ENCODE measurements at regions not wholly inside any gene's neighbourhood (a gene's known extent, or its start where the extent isn't known, plus 50 kb on each side); places are given as distances from the start of the nearest gene placed in this dataset.

DNA sequence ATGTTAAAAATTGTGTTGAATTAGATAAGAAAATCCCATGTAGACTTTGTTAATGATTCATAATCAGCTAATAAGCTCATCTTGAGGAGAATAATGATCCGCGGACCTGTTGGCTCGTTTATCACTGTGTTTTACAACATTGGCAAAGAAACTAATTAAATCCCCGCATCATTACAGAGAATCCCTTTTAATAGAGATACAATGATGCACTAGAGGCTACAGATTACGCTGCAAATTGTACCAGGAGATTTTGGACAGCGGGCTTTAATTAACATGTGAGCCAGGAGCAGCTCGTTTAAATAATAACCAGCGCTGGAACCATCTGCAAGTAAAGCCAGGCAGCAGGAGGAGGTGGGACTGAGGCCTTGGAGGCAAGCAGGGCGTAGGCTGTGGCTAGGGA, 280.3 kb upstream of the POU3F1 start:
- TF ChIP-seq, protein P1, sequence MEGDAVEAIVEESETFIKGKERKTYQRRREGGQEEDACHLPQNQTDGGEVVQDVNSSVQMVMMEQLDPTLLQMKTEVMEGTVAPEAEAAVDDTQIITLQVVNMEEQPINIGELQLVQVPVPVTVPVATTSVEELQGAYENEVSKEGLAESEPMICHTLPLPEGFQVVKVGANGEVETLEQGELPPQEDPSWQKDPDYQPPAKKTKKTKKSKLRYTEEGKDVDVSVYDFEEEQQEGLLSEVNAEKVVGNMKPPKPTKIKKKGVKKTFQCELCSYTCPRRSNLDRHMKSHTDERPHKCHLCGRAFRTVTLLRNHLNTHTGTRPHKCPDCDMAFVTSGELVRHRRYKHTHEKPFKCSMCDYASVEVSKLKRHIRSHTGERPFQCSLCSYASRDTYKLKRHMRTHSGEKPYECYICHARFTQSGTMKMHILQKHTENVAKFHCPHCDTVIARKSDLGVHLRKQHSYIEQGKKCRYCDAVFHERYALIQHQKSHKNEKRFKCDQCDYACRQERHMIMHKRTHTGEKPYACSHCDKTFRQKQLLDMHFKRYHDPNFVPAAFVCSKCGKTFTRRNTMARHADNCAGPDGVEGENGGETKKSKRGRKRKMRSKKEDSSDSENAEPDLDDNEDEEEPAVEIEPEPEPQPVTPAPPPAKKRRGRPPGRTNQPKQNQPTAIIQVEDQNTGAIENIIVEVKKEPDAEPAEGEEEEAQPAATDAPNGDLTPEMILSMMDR (IDR thresholded peaks at IDR 0.05), result no peak
- H3K27ac Mint-ChIP-seq (ENCODE audit: unreplicated experiment), result no peak overlapping the region
- H3K4me3 Mint-ChIP-seq (ENCODE audit: unreplicated experiment), result no peak overlapping the region

DNA sequence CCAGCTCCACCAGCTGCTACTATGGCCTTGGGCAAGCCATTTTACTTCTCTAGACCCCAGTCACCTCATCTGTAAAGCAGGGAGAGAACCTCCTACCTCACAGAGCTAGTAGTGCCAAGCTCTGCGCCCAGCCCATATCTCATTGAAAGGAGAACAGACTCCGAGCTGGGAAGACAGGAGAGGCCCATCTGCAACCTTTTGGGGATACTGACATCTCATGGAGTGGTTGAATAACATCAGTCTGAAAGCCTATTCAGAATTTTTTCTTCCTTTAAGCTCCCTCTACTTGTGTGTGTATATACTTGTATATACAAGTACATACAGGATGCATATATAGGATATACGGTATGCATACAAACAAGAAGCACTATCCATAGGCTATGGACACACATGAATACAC, 279.5 kb upstream of the POU3F1 start:
- Mint-ChIP-seq H3K4me1 (ENCODE audit: unreplicated experiment) (peaks cover 10% of the 10 kb centered on the region), H3K9me3 (ENCODE audit: unreplicated experiment) (peaks cover 10% of the 10 kb centered on the region), H3K27me3 (ENCODE audit: unreplicated experiment) (peaks cover 18% of the 10 kb centered on the region), H3K4me3 (ENCODE audit: unreplicated experiment) (no peak overlapping the region), H3K27ac (ENCODE audit: unreplicated experiment) (no peak overlapping the region), H3K36me3 (ENCODE audit: unreplicated experiment) (no peaks in the 10 kb centered on the region)
- TF ChIP-seq, protein P1 (IDR thresholded peaks at IDR 0.05), result no peak
- DNase-seq (ENCODE audit: extremely low spot score, unreplicated experiment), result no peak

More for the DNA sequence above, 280.3 kb upstream of the POU3F1 start:
- Mint-ChIP-seq H3K27me3 (ENCODE audit: unreplicated experiment) (peaks cover 15% of the 10 kb centered on the region), H3K9me3 (ENCODE audit: unreplicated experiment) (peaks cover 10% of the 10 kb centered on the region), H3K36me3 (ENCODE audit: unreplicated experiment) (no peaks in the 10 kb centered on the region), H3K4me1 (ENCODE audit: unreplicated experiment) (peaks cover 10% of the 10 kb centered on the region)
- DNase-seq (ENCODE audit: extremely low spot score, unreplicated experiment), result no peak

DNA sequence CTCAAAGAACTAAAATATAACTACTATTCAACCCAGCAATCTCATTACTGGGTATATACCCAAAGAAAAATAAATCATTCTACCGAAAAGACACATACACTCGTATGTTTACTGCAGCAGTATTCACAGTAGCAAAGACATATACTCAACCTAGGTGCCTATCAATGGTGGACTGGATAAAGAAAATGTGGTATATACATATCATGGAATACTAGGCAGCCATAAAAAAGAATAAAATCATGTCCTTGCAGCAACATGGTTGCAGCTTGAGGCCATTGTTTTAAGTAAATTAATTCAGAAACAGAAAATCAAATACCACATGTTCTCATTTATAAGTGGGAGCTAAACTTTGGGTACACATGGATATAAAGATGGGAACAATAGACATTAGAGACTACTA, 266.2 kb upstream of the POU3F1 start:
- TF ChIP-seq, protein P1 (IDR thresholded peaks at IDR 0.05), result no peak
- no peak for DNase-seq (ENCODE audit: extremely low spot score, unreplicated experiment)
- peaks cover 10% of the 10 kb centered on the region for H3K9me3 Mint-ChIP-seq (ENCODE audit: unreplicated experiment)
- no peak overlapping the region for H3K27ac Mint-ChIP-seq (ENCODE audit: unreplicated experiment)
- no peaks in the 10 kb centered on the region for H3K36me3 Mint-ChIP-seq (ENCODE audit: unreplicated experiment)
- H3K27me3 Mint-ChIP-seq (ENCODE audit: unreplicated experiment), result peaks cover 30% of the 10 kb centered on the region
- H3K4me3 Mint-ChIP-seq (ENCODE audit: unreplicated experiment), result no peak overlapping the region
- H3K4me1 Mint-ChIP-seq (ENCODE audit: unreplicated experiment), result no peaks in the 10 kb centered on the region

DNA sequence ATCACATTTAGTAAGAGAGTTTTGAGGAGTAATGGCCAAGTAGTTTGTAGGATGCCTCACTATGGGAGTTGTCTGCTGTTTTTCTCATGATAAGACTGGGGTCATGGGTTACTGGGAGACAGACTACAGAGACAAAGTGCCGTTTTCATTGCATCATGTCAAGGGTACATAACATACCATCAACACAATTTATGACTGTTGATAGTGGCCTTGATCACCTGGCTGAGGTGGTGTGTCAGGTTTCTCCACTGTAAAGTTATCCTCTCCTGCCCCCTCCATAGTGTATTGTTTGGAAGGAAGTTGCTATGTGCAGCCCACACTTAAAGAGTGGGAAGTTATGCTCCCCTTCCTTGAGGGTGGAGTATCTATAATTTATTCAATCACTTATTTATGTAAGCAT, 263.5 kb upstream of the POU3F1 start:
- Mint-ChIP-seq H3K27ac (ENCODE audit: unreplicated experiment) (no peak overlapping the region), H3K27me3 (ENCODE audit: unreplicated experiment) (peaks cover 31% of the 10 kb centered on the region), H3K4me3 (ENCODE audit: unreplicated experiment) (no peak overlapping the region), H3K4me1 (ENCODE audit: unreplicated experiment) (no peaks in the 10 kb centered on the region), H3K9me3 (ENCODE audit: unreplicated experiment) (no peaks in the 10 kb centered on the region), H3K36me3 (ENCODE audit: unreplicated experiment) (no peaks in the 10 kb centered on the region)
- peak; percentile 36 for DNase-seq (ENCODE audit: extremely low spot score, unreplicated experiment)
- TF ChIP-seq, protein P1 (IDR thresholded peaks at IDR 0.05), result no peak

DNA sequence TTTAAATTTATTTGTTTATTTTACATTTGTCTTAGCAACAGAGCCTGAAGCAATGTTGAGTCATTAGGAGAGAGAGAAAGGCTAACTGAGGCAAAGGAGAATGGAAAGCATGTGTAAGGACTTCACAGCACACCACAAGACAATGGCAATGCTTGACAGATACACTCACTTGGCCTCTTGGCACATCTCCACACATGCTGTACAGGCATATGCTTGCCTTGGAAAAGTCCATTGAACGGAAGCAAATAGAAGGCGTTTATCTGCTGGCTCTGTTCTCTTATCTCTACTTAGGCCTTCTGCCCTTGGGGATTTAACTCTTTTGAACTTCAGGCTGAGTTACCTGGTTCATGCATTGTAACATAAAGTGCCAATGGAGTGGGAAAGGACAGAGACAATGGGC, 262.2 kb upstream of the POU3F1 start:
- no peaks in the 10 kb centered on the region for H3K9me3 Mint-ChIP-seq (ENCODE audit: unreplicated experiment)
- DNase-seq (ENCODE audit: extremely low spot score, unreplicated experiment), result peak; percentile 40
- no peaks in the 10 kb centered on the region for H3K36me3 Mint-ChIP-seq (ENCODE audit: unreplicated experiment)
- H3K27ac Mint-ChIP-seq (ENCODE audit: unreplicated experiment), result no peak overlapping the region
- TF ChIP-seq, protein P1 (IDR thresholded peaks at IDR 0.05), result no peak
- no peak overlapping the region for H3K4me3 Mint-ChIP-seq (ENCODE audit: unreplicated experiment)
- no peaks in the 10 kb centered on the region for H3K4me1 Mint-ChIP-seq (ENCODE audit: unreplicated experiment)
- H3K27me3 Mint-ChIP-seq (ENCODE audit: unreplicated experiment), result peaks cover 37% of the 10 kb centered on the region

Measured in osteocyte (in vitro differentiated cells).